ENCODE measurements at regions not wholly inside any gene's neighbourhood (a gene's known extent, or its start where the extent isn't known, plus 50 kb on each side); places are given as distances from the start of the nearest gene placed in this dataset.

GRCh38 chr9:14452539-14452938, 138.6 kb upstream of the NFIB start:
- TF ChIP-seq, protein P1, sequence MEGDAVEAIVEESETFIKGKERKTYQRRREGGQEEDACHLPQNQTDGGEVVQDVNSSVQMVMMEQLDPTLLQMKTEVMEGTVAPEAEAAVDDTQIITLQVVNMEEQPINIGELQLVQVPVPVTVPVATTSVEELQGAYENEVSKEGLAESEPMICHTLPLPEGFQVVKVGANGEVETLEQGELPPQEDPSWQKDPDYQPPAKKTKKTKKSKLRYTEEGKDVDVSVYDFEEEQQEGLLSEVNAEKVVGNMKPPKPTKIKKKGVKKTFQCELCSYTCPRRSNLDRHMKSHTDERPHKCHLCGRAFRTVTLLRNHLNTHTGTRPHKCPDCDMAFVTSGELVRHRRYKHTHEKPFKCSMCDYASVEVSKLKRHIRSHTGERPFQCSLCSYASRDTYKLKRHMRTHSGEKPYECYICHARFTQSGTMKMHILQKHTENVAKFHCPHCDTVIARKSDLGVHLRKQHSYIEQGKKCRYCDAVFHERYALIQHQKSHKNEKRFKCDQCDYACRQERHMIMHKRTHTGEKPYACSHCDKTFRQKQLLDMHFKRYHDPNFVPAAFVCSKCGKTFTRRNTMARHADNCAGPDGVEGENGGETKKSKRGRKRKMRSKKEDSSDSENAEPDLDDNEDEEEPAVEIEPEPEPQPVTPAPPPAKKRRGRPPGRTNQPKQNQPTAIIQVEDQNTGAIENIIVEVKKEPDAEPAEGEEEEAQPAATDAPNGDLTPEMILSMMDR (IDR thresholded peaks at IDR 0.05): no peak
- no peak for TF ChIP-seq POLR2A (IDR thresholded peaks at IDR 0.05)
